Fibroblast of lung (primary cell): ENCODE measurements at regions not wholly inside any gene's neighbourhood (a gene's known extent, or its start where the extent isn't known, plus 50 kb on each side); places are given as distances from the start of the nearest gene placed in this dataset.

ENCODE experiments used
- CTCF ChIP-seq, 2 donors: IDR thresholded peaks in 1 of 2; conservative IDR thresholded peaks in 1 of 2; 1 replicate in 1 of 2; 2 replicates in 1 of 2; pipeline ENCODE4 v1.5.1; 2011 to 2012; ENCODE audit warnings: low read length in 2 of 2, control low read depth in 1 of 2, inconsistent platforms in 1 of 2, low read depth in 1 of 2, mild to moderate bottlenecking in 1 of 2
- EZH2 ChIP-seq: IDR thresholded peaks from 2 replicates; pipeline ENCODE4 v1.5.1; 2012; ENCODE audit warnings: low read length, control low read depth, mild to moderate bottlenecking; ENCODE audit errors: missing control alignments

DNA sequence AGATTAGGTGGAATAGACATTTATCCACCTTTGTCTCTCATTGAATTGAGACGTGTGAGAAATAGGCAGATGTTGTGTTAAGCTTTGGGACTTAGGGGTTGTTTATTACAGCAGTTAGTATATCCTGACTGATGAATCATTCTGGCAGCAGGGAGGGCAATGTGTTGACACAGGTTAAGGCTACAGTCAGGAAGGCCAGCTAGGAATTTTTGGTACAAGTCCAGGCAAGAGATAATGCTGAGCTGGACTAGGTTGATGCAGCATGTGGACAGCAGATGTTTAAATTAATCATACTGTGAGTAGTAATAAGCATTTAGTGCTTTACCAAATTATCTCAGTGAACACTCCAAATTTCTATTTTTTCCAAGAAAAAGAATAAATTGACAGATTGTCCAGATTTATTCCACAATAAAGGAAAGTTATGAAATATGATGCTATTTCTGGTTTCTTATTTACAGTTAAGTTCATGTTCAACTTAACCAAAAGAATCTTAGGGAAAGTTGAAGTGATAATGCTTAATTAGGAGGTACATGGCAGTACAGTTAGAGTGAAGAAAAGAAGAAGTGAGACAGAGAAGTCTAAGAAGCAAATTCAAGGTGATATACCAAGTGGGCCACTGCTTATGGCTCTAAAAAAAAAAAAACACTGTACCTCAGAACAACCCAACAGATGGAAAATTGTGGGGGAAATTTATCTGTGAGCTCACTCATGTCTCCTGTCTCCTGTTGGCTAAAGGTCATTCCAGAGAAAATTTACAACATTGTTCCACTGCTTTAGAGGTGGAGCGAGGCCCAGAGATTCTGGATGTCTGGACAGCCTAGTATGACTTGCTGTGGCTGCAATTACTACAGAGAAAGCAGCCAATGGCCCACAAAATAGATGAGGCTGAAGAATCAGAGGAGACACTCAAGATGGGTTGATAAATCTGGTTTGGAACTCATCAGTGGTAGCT lies 102.7 kb upstream of the C21orf91 start:
- no peak for TF ChIP-seq EZH2
- no peak for TF ChIP-seq CTCF (conservative IDR thresholded peaks at IDR 0.05 in 1 of 2, IDR thresholded peaks at IDR 0.05 in 1 of 2; ENCODE audit: low read depth in 1 of 2, low read length in 2 of 2)
